ENCODE measurements at regions not wholly inside any gene's neighbourhood (a gene's known extent, or its start where the extent isn't known, plus 50 kb on each side); places are given as distances from the start of the nearest gene placed in this dataset.

DNA sequence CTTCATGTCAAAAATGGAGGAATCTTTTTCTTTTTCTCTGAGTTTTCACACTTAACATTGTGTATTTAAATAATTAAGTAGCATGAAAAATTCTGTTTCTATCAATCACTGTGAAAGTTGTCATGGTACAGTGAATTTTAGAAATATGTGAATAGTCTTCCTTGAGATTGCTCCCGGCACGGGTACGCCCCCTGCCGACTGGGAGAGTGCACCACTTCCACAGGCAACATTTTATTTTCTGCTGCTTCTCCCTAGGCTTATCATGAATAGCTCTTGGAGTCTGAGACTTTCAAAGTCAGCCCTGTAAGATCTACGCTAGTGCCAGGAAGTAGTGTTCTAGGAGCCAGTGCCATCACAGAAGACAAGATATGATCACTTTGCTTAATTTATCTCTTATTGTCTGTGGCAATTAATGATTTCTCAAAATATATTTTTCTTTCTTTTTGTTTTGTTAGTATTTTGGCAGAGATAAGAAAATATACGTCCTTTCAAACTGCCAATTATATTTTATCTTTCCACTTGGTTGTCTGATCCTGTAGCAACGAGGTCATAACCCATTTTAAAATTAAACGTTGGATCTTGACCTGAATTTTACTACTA, 763.8 kb upstream of the AADAT start:
- no peak overlapping the region for H3K4me2 ChIP-seq (ENCODE audit: control insufficient read depth, extremely low read depth, insufficient read depth, low read depth, low read length)
- FAIRE-seq = peak; percentile 57
- DNase-seq (ENCODE audit: low read depth, low spot score) = no peak

DNA sequence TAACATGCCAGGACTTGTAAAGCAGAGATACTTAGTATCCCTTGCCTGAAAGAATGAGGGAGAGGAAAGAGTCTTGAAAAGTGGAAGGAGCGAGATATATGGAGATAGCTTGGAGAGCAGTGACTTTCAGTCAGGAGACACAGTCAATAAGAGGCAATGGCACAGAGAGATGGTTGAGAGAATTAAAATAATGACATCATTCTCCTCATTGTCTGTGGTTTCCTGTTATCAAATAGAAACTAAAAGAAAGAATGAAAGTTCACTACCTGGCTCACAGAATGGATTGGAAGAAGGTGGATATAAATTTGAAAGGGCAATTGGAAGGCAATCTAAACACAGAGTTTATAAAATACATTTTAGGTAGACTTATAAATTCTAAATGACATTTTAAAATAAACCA, 760.2 kb upstream of the AADAT start:
- H4K20me1 ChIP-seq (ENCODE audit: control insufficient read depth, extremely low read depth, insufficient read depth, low read length) = no peaks in the 10 kb centered on the region
- no peaks in the 10 kb centered on the region for H3K27me3 ChIP-seq (ENCODE audit: control insufficient read depth, extremely low read depth, insufficient read depth, low read length)
- no peaks in the 10 kb centered on the region for H3K9me1 ChIP-seq (ENCODE audit: control insufficient read depth, extremely low read depth, insufficient read depth, low read length)
- FAIRE-seq (no peak), DNase-seq (ENCODE audit: low read depth, low spot score) (no peak)
- no peak overlapping the region for H3K27ac ChIP-seq (ENCODE audit: control insufficient read depth, insufficient read depth, low read length)
- no peak overlapping the region for H2AFZ ChIP-seq (ENCODE audit: control insufficient read depth, low read length)
- H3K4me3 ChIP-seq (ENCODE audit: control insufficient read depth in 2 of 3, extremely low read depth in 1 of 3, insufficient read depth in 2 of 3, low read depth in 1 of 3, low read length in 3 of 3) = no peak overlapping the region
- TF ChIP-seq, protein P1, sequence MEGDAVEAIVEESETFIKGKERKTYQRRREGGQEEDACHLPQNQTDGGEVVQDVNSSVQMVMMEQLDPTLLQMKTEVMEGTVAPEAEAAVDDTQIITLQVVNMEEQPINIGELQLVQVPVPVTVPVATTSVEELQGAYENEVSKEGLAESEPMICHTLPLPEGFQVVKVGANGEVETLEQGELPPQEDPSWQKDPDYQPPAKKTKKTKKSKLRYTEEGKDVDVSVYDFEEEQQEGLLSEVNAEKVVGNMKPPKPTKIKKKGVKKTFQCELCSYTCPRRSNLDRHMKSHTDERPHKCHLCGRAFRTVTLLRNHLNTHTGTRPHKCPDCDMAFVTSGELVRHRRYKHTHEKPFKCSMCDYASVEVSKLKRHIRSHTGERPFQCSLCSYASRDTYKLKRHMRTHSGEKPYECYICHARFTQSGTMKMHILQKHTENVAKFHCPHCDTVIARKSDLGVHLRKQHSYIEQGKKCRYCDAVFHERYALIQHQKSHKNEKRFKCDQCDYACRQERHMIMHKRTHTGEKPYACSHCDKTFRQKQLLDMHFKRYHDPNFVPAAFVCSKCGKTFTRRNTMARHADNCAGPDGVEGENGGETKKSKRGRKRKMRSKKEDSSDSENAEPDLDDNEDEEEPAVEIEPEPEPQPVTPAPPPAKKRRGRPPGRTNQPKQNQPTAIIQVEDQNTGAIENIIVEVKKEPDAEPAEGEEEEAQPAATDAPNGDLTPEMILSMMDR (optimal IDR thresholded peaks at IDR 0.05 in 1 of 3, IDR thresholded peaks at IDR 0.05 in 1 of 3, conservative IDR thresholded peaks at IDR 0.05 in 1 of 3; ENCODE audit: extremely low read depth in 1 of 3, insufficient read depth in 2 of 3, low read length in 3 of 3) = no peak
- no peak for TF ChIP-seq EZH2 (IDR thresholded peaks at IDR 0.05; ENCODE audit: low read length)
- H3K36me3 ChIP-seq (ENCODE audit: control insufficient read depth in 2 of 2, extremely low read depth in 1 of 2, insufficient read depth in 2 of 2, low read length in 2 of 2) = no peaks in the 10 kb centered on the region
- H3K4me1 ChIP-seq (ENCODE audit: control insufficient read depth, extremely low read depth, insufficient read depth, low read length) = no peaks in the 10 kb centered on the region
- H3K9ac ChIP-seq (ENCODE audit: control insufficient read depth, extremely low read depth, insufficient read depth, low read length) = no peak overlapping the region
- no peaks in the 10 kb centered on the region for H3K9me3 ChIP-seq (ENCODE audit: control insufficient read depth, low read depth, low read length)
- no peaks in the 10 kb centered on the region for H3K79me2 ChIP-seq (ENCODE audit: control insufficient read depth, insufficient read depth, low read length)
- H3K4me2 ChIP-seq (ENCODE audit: control insufficient read depth, extremely low read depth, insufficient read depth, low read depth, low read length) = no peak overlapping the region
- dilution Hi-C loops (cut with MboI; ENCODE audit: extremely low pct_ligation_motif_present, low sequenced_read_pairs) = no loop called here

More for the DNA sequence above, 763.8 kb upstream of the AADAT start:
- TF ChIP-seq, protein P1 (optimal IDR thresholded peaks at IDR 0.05 in 1 of 3, IDR thresholded peaks at IDR 0.05 in 1 of 3, conservative IDR thresholded peaks at IDR 0.05 in 1 of 3; ENCODE audit: extremely low read depth in 1 of 3, insufficient read depth in 2 of 3, low read length in 3 of 3) = peak; percentile 77 to 91 (median 87)
- no peak for TF ChIP-seq EZH2 (IDR thresholded peaks at IDR 0.05; ENCODE audit: low read length)
- no peak overlapping the region for H3K9ac ChIP-seq (ENCODE audit: control insufficient read depth, extremely low read depth, insufficient read depth, low read length)
- no peaks in the 10 kb centered on the region for H3K27me3 ChIP-seq (ENCODE audit: control insufficient read depth, extremely low read depth, insufficient read depth, low read length)
- H3K9me1 ChIP-seq (ENCODE audit: control insufficient read depth, extremely low read depth, insufficient read depth, low read length) = no peaks in the 10 kb centered on the region
- H3K4me3 ChIP-seq (ENCODE audit: control insufficient read depth in 2 of 3, extremely low read depth in 1 of 3, insufficient read depth in 2 of 3, low read depth in 1 of 3, low read length in 3 of 3) = no peak overlapping the region
- H3K27ac ChIP-seq (ENCODE audit: control insufficient read depth, insufficient read depth, low read length) = no peak overlapping the region
- H3K79me2 ChIP-seq (ENCODE audit: control insufficient read depth, insufficient read depth, low read length) = no peaks in the 10 kb centered on the region
- peak overlapping the region; percentile 66 for H2AFZ ChIP-seq (ENCODE audit: control insufficient read depth, low read length)
- H3K4me1 ChIP-seq (ENCODE audit: control insufficient read depth, extremely low read depth, insufficient read depth, low read length) = no peaks in the 10 kb centered on the region
- dilution Hi-C loops (cut with MboI; ENCODE audit: extremely low pct_ligation_motif_present, low sequenced_read_pairs) = no loop called here
- no peaks in the 10 kb centered on the region for H3K36me3 ChIP-seq (ENCODE audit: control insufficient read depth in 2 of 2, extremely low read depth in 1 of 2, insufficient read depth in 2 of 2, low read length in 2 of 2)
- H4K20me1 ChIP-seq (ENCODE audit: control insufficient read depth, extremely low read depth, insufficient read depth, low read length) = no peaks in the 10 kb centered on the region
- H3K9me3 ChIP-seq (ENCODE audit: control insufficient read depth, low read depth, low read length) = no peaks in the 10 kb centered on the region
